Osteoblast (primary cell): ENCODE measurements at regions not wholly inside any gene's neighbourhood (a gene's known extent, or its start where the extent isn't known, plus 50 kb on each side); places are given as distances from the start of the nearest gene placed in this dataset.

Experiments used
- DNase-seq: peaks from one replicate; pipeline ENCODE4 v3.0.0; 2011; ENCODE audit warnings: low spot score, mixed read lengths; ENCODE audit not compliant: insufficient read length; ENCODE audit errors: missing footprints
- H2AFZ ChIP-seq: 2 replicates; pipeline ENCODE4 v1.6.0; 2011; ENCODE audit warnings: mild to moderate bottlenecking, low read length
- H3K27ac ChIP-seq: 2 replicates; pipeline ENCODE4 v1.5.1; 2011; ENCODE audit warnings: mild to moderate bottlenecking, low read depth, low read length, moderate library complexity
- H3K27me3 ChIP-seq: 2 replicates; pipeline ENCODE4 v1.6.0; 2012; ENCODE audit warnings: mild to moderate bottlenecking, control low read depth, inconsistent platforms, low read length, moderate library complexity; ENCODE audit not compliant: insufficient read depth
- H3K36me3 ChIP-seq: 2 replicates; pipeline ENCODE4 v1.5.1; 2011; ENCODE audit warnings: mild to moderate bottlenecking, low read length, control low read depth, moderate library complexity; ENCODE audit not compliant: insufficient read depth
- H3K4me1 ChIP-seq: 2 replicates; pipeline ENCODE4 v1.5.1; 2011; ENCODE audit warnings: mild to moderate bottlenecking, low read length, control low read depth, moderate library complexity; ENCODE audit not compliant: insufficient read depth
- H3K4me2 ChIP-seq: 2 replicates; pipeline ENCODE4 v1.6.0; 2011; ENCODE audit warnings: mild to moderate bottlenecking, low read length; ENCODE audit not compliant: insufficient read depth
- H3K4me3 ChIP-seq: fragments of 200-600 bp; sonication (generic); 3 replicates; pipeline ENCODE4 v1.5.1; 2012; ENCODE audit warnings: mild to moderate bottlenecking, low read length, inconsistent platforms; ENCODE audit not compliant: insufficient read depth
- H3K79me2 ChIP-seq: 2 replicates; pipeline ENCODE4 v1.6.0; 2012; ENCODE audit warnings: mild to moderate bottlenecking, low read length, control low read depth, inconsistent platforms; ENCODE audit not compliant: insufficient read depth
- H3K9me3 ChIP-seq: 2 replicates; pipeline ENCODE4 v1.5.1; 2011; ENCODE audit warnings: low read depth, low read length, control low read depth
- H4K20me1 ChIP-seq: 2 replicates; pipeline ENCODE4 v1.6.0; 2012; ENCODE audit warnings: mild to moderate bottlenecking, low read length, control low read depth; ENCODE audit not compliant: insufficient read depth
- CTCF ChIP-seq: IDR thresholded peaks from 2 replicates; pipeline ENCODE4 v1.5.1; 2011; ENCODE audit warnings: mild to moderate bottlenecking, low read depth, low read length, moderate library complexity; ENCODE audit errors: extremely low read depth

- H2AFZ ChIP-seq, result no peak overlapping the region
- peak; percentile 63 for DNase-seq
- no peaks in the 10 kb centered on the region for H3K4me1 ChIP-seq
- no peak overlapping the region for H3K4me3 ChIP-seq
- no peak for TF ChIP-seq CTCF
- H3K9me3 ChIP-seq, result no peaks in the 10 kb centered on the region
- no peaks in the 10 kb centered on the region for H4K20me1 ChIP-seq
- no peak overlapping the region for H3K4me2 ChIP-seq
- no peaks in the 10 kb centered on the region for H3K27me3 ChIP-seq
- H3K27ac ChIP-seq, result no peak overlapping the region
- H3K36me3 ChIP-seq, result no peaks in the 10 kb centered on the region
- no peaks in the 10 kb centered on the region for H3K79me2 ChIP-seq
Observed at GRCh38 chr22:49034836-49035817, 792.5 kb downstream of the BRD1 start.

DNA sequence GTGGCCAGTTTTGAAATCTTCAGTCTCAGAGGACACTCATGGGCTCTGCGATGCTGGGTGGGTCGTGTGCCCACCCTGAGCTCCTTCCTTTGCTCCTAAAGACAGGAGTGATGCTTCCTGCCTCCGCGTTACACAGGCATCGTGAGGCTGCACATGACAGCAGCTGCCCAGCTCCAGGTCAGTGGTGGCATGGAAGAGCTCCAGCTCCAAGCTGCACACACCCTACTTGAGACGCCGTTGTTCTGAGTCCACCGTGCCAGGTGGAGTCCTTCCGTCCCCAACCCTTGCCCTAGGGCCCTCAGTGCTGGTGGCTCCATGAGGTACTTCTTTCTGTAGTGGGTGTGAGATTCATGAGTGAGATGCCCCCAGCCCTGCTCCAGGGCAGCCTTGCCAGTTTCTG is 794.1 kb downstream of the BRD1 start:
- no peaks in the 10 kb centered on the region for H3K4me1 ChIP-seq

DNA sequence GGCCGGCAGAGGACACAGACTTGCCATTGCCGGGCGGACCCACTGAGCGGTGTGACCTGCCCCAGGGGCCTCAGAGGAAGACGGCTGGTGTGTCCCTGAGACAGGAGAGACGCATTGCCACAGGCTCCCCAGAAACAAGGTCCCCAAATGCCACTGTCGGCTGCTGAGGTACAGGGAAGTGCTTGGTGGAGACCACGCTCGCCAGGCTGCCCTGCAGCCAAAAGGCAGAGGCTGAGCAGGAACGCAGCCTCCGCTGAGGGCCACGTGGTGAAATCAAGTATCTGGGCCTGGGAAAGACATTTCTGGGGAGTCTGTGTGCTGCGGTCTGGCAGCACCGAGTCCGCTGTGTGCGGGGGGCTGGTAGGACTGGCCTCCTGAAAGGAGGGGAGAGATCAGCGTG is 794.9 kb downstream of the BRD1 start:
- Histone ChIP-seq H3K36me3 (no peaks in the 10 kb centered on the region), H3K9me3 (no peaks in the 10 kb centered on the region), H3K27ac (no peak overlapping the region), H3K4me3 (no peak overlapping the region), H3K27me3 (no peaks in the 10 kb centered on the region), H4K20me1 (no peaks in the 10 kb centered on the region), H3K79me2 (no peaks in the 10 kb centered on the region), H3K4me1 (no peaks in the 10 kb centered on the region), H2AFZ (no peak overlapping the region), H3K4me2 (no peak overlapping the region)
- TF ChIP-seq CTCF, result no peak
- DNase-seq, result no peak

More for the DNA sequence above, 794.1 kb downstream of the BRD1 start:
- Histone ChIP-seq H4K20me1 (no peaks in the 10 kb centered on the region), H3K79me2 (no peaks in the 10 kb centered on the region), H3K27ac (no peak overlapping the region), H2AFZ (no peak overlapping the region), H3K9me3 (no peaks in the 10 kb centered on the region), H3K4me3 (no peak overlapping the region), H3K4me2 (no peak overlapping the region), H3K36me3 (no peaks in the 10 kb centered on the region), H3K27me3 (no peaks in the 10 kb centered on the region)
- no peak for TF ChIP-seq CTCF
- DNase-seq, result no peak

- no peak overlapping the region for H3K4me3 ChIP-seq
- H3K9me3 ChIP-seq, result no peaks in the 10 kb centered on the region
- H3K4me2 ChIP-seq, result no peak overlapping the region
- H3K79me2 ChIP-seq, result no peaks in the 10 kb centered on the region
- no peak overlapping the region for H2AFZ ChIP-seq
- no peaks in the 10 kb centered on the region for H3K4me1 ChIP-seq
- no peak overlapping the region for H3K27ac ChIP-seq
- no peaks in the 10 kb centered on the region for H4K20me1 ChIP-seq
- H3K36me3 ChIP-seq, result no peaks in the 10 kb centered on the region
- no peaks in the 10 kb centered on the region for H3K27me3 ChIP-seq
- no peak for DNase-seq
- no peak for TF ChIP-seq CTCF
Observed at GRCh38 chr22:49031746-49032330, 795.8 kb downstream of the BRD1 start.
